ENCODE measurements at regions not wholly inside any gene's neighbourhood (a gene's known extent, or its start where the extent isn't known, plus 50 kb on each side); places are given as distances from the start of the nearest gene placed in this dataset.
"Not testable (repeated sequence)": the region's sequence is repeated elsewhere in the genome, so short reads cannot be mapped to it uniquely, and the experiment has no call there.

GRCh38 chr12:127809275-127809674 lies 457.7 kb upstream of the TMEM132C start:
- H3K27ac ChIP-seq = no peak overlapping the region

GRCh38 chr12:127810041-127810440 lies 456.9 kb upstream of the TMEM132C start:
- Histone ChIP-seq H3K27me3 (replicated peaks in 1 of 7) (no peaks in the 10 kb centered on the region), H3K9me3 (no peaks in the 10 kb centered on the region), H3K4me3 (no peak overlapping the region), H3K36me3 (no peaks in the 10 kb centered on the region), H3K4me1 (no peaks in the 10 kb centered on the region), H3K27ac (no peak overlapping the region)
- DNase-seq = no peak
- WGBS, 5 donors = 51 to 67% (median 58%) methylated on average over 4 of the region's 4 CpGs
- intact Hi-C loops (cut with DNase I; ENCODE audit: low total_unique reads) = no loop called here
- TF ChIP-seq CTCF (IDR thresholded peaks at IDR 0.05 in 8 of 11, conservative IDR thresholded peaks at IDR 0.05 in 3 of 11) (no peak), POLR2AphosphoS5 (IDR thresholded peaks at IDR 0.05) (no peak), POLR2A (IDR thresholded peaks at IDR 0.05) (no peak)

More at GRCh38 chr12:127809275-127809674, 457.7 kb upstream of the TMEM132C start:
- H3K4me1 ChIP-seq = no peaks in the 10 kb centered on the region
- H3K36me3 ChIP-seq = no peaks in the 10 kb centered on the region
- no peak overlapping the region for H3K4me3 ChIP-seq
- H3K9me3 ChIP-seq = no peaks in the 10 kb centered on the region
- WGBS, 5 donors = 58 to 87% (median 74%) methylated on average over 1 of the region's 1 CpG
- intact Hi-C loops (cut with DNase I; ENCODE audit: low total_unique reads) = no loop called here
- TF ChIP-seq POLR2AphosphoS5 (IDR thresholded peaks at IDR 0.05) = no peak
- no peak for TF ChIP-seq POLR2A (IDR thresholded peaks at IDR 0.05)
- TF ChIP-seq CTCF (IDR thresholded peaks at IDR 0.05 in 8 of 11, conservative IDR thresholded peaks at IDR 0.05 in 3 of 11) = no peak
- no peak for DNase-seq
- H3K27me3 ChIP-seq (replicated peaks in 1 of 7) = no peaks in the 10 kb centered on the region

- H3K27me3 ChIP-seq (replicated peaks in 1 of 7); H3K9me3 ChIP-seq; H3K36me3 ChIP-seq; H3K27ac ChIP-seq; intact Hi-C loops (cut with DNase I; ENCODE audit: low total_unique reads); H3K4me1 ChIP-seq; DNase-seq; H3K4me3 ChIP-seq: not testable (repeated sequence)
- WGBS, 5 donors = 59 to 80% (median 61%) methylated on average over 4 of the region's 4 CpGs
Measured at GRCh38 chr12:127810459-127810858, 456.5 kb upstream of the TMEM132C start.

GRCh38 chr12:127811988-127812387 lies 455.0 kb upstream of the TMEM132C start:
- Histone ChIP-seq H3K27me3 (replicated peaks in 1 of 7) (no peaks in the 10 kb centered on the region), H3K9me3 (peaks cover 0 to 6% (median 0%) of the 10 kb centered on the region in 8 donors), H3K4me3 (no peak overlapping the region), H3K36me3 (no peaks in the 10 kb centered on the region), H3K27ac (no peak overlapping the region), H3K4me1 (no peaks in the 10 kb centered on the region)
- WGBS, 5 donors = 11 to 29% (median 27%) methylated on average over 7 of the region's 7 CpGs
- intact Hi-C loops (cut with DNase I; ENCODE audit: low total_unique reads) = no loop called here
- no peak for TF ChIP-seq CTCF (IDR thresholded peaks at IDR 0.05 in 8 of 11, conservative IDR thresholded peaks at IDR 0.05 in 3 of 11)
- no peak for TF ChIP-seq POLR2A (IDR thresholded peaks at IDR 0.05)
- DNase-seq = no peak

- no peaks in the 10 kb centered on the region for H3K27me3 ChIP-seq (replicated peaks in 1 of 7)
- TF ChIP-seq POLR2AphosphoS5 (IDR thresholded peaks at IDR 0.05) (no peak), CTCF (IDR thresholded peaks at IDR 0.05 in 8 of 11, conservative IDR thresholded peaks at IDR 0.05 in 3 of 11) (no peak), POLR2A (IDR thresholded peaks at IDR 0.05) (no peak)
- H3K4me3 ChIP-seq = no peak overlapping the region
- DNase-seq = no peak
- 74 to 86% (median 85%) methylated on average over 2 of the region's 2 CpGs for WGBS, 5 donors
- H3K36me3 ChIP-seq = no peaks in the 10 kb centered on the region
- H3K4me1 ChIP-seq = no peaks in the 10 kb centered on the region
- intact Hi-C loops (cut with DNase I; ENCODE audit: low total_unique reads) = no loop called here
- H3K9me3 ChIP-seq = peaks cover 0 to 6% (median 0%) of the 10 kb centered on the region in 8 donors
- H3K27ac ChIP-seq = no peak overlapping the region
Measured at GRCh38 chr12:127813147-127813546, 453.8 kb upstream of the TMEM132C start.
